HepG2 (cell line): ENCODE measurements at regions not wholly inside any gene's neighbourhood (a gene's known extent, or its start where the extent isn't known, plus 50 kb on each side); places are given as distances from the start of the nearest gene placed in this dataset.
A peak's percentile ranks its signal among the peaks of the same experiment; 100 is the strongest.

ENCODE experiments used
- ATF7 ChIP-seq, 2 experiments: fragments of 450-650 bp in 1 of 2; sonication (generic) in 1 of 2; formaldehyde crosslinking in 1 of 2; IDR thresholded peaks; 2 replicates each; pipeline versions ENCODE4 v1.4.0 to v1.6.1; 2016 to 2020; ENCODE audit warnings: antibody characterized with exemption in 1 of 2, mild to moderate bottlenecking in 1 of 2, missing genetic modification reagents in 1 of 2
- ETV6 ChIP-seq: sonication (generic); formaldehyde crosslinking; conservative IDR thresholded peaks from 2 replicates; pipeline ENCODE4 v1.4.0; 2020; ENCODE audit warnings: missing genetic modification reagents
- KLF16 ChIP-seq, 2 experiments: sonication (generic) in 1 of 2; formaldehyde crosslinking in 1 of 2; IDR thresholded peaks; 2 replicates each; pipeline versions ENCODE4 v1.6.1 to v1.8.0; 2016 to 2023; ENCODE audit warnings: missing genetic modification reagents in 2 of 2, missing compliant biosample characterization in 1 of 2
- MEIS2 ChIP-seq: sonication (generic); formaldehyde crosslinking; IDR thresholded peaks from 2 replicates; pipeline ENCODE4 v1.9.0; 2021; ENCODE audit warnings: mild to moderate bottlenecking, missing genetic modification reagents
- RARA ChIP-seq: IDR thresholded peaks from 2 replicates; pipeline ENCODE4 v1.6.1; 2016; ENCODE audit warnings: missing genetic modification reagents, missing compliant biosample characterization
- RFX5 ChIP-seq: IDR thresholded peaks from 2 replicates; pipeline ENCODE4 v1.6.1; 2011; ENCODE audit warnings: low read depth, low read length, improper control_type of control experiment
- SP2 ChIP-seq: sonication (generic); formaldehyde crosslinking; IDR thresholded peaks from 2 replicates; pipeline ENCODE4 v1.5.1; 2020; ENCODE audit warnings: mild to moderate bottlenecking, missing genetic modification reagents
- SRSF1 ChIP-seq: fragments of 200-400 bp; formaldehyde crosslinking; optimal IDR thresholded peaks from 2 replicates; pipeline ENCODE3; 2017; ENCODE audit warnings: mild to moderate bottlenecking, low read depth, low read length, moderate library complexity
- TCF7 ChIP-seq: sonication (generic); IDR thresholded peaks from 2 replicates; pipeline ENCODE4 v1.6.1; 2016; ENCODE audit warnings: antibody characterized with exemption, low read depth
- YEATS2 ChIP-seq: sonication (generic); formaldehyde crosslinking; IDR thresholded peaks from 2 replicates; pipeline ENCODE4 v1.4.0; 2020; ENCODE audit warnings: missing genetic modification reagents, borderline replicate concordance
- ZNF10 ChIP-seq: sonication (generic); formaldehyde crosslinking; IDR thresholded peaks from 2 replicates; pipeline ENCODE4 v1.4.0; 2020; ENCODE audit warnings: mild to moderate bottlenecking, low read depth, missing genetic modification reagents, borderline replicate concordance
- ZNF292 ChIP-seq: sonication (generic); formaldehyde crosslinking; IDR thresholded peaks from 2 replicates; pipeline ENCODE4 v1.8.1; 2022; ENCODE audit warnings: mild to moderate bottlenecking, low read depth, missing genetic modification reagents, borderline replicate concordance
- ZNF30 ChIP-seq: sonication (generic); formaldehyde crosslinking; IDR thresholded peaks from 2 replicates; pipeline ENCODE4 v1.5.0; 2020; ENCODE audit warnings: mild to moderate bottlenecking, missing genetic modification reagents
- ZNF496 ChIP-seq: sonication (generic); formaldehyde crosslinking; IDR thresholded peaks from 2 replicates; pipeline ENCODE4 v1.8.1; 2023; ENCODE audit warnings: mild to moderate bottlenecking, moderate library complexity, missing genetic modification reagents; ENCODE audit not compliant: insufficient replicate concordance
- ZNF567 ChIP-seq: sonication (generic); formaldehyde crosslinking; IDR thresholded peaks from 2 replicates; pipeline ENCODE4 v1.8.1; 2023; ENCODE audit warnings: mild to moderate bottlenecking, missing genetic modification reagents, borderline replicate concordance
- ZNF616 ChIP-seq: sonication (generic); formaldehyde crosslinking; IDR thresholded peaks from 2 replicates; pipeline ENCODE4 v1.5.0; 2020; ENCODE audit warnings: low read depth, mild to moderate bottlenecking, missing genetic modification reagents
- ZNF75D ChIP-seq: sonication (generic); formaldehyde crosslinking; IDR thresholded peaks from 2 replicates; pipeline ENCODE4 v1.8.1; 2023; ENCODE audit warnings: missing genetic modification reagents, mild to moderate bottlenecking, borderline replicate concordance
- ZNF761 ChIP-seq: sonication (generic); formaldehyde crosslinking; conservative IDR thresholded peaks from 2 replicates; pipeline ENCODE4 v1.4.0; 2020; ENCODE audit warnings: mild to moderate bottlenecking, missing genetic modification reagents
- TF ChIP-seq, protein P1 (sequence below): sonication (generic); formaldehyde crosslinking; IDR thresholded peaks from 2 replicates; pipeline ENCODE4 v1.5.0; 2020; ENCODE audit warnings: mild to moderate bottlenecking, missing genetic modification reagents
- TF ChIP-seq, protein P2 (sequence below): sonication (generic); formaldehyde crosslinking; IDR thresholded peaks from 2 replicates; pipeline ENCODE4 v1.5.0; 2020; ENCODE audit warnings: missing genetic modification reagents
- TF ChIP-seq, protein P3 (sequence below): sonication (generic); formaldehyde crosslinking; IDR thresholded peaks from 2 replicates; pipeline ENCODE4 v1.5.0; 2020; ENCODE audit warnings: missing genetic modification reagents
- TF ChIP-seq, protein P4 (sequence below): IDR thresholded peaks from 2 replicates; pipeline ENCODE4 v1.6.1; 2016; ENCODE audit warnings: missing compliant biosample characterization, missing genetic modification reagents, borderline replicate concordance
- TF ChIP-seq, protein P5 (sequence below): IDR thresholded peaks from 2 replicates; pipeline ENCODE4 v1.6.1; 2018; ENCODE audit warnings: missing genetic modification reagents

DNA sequence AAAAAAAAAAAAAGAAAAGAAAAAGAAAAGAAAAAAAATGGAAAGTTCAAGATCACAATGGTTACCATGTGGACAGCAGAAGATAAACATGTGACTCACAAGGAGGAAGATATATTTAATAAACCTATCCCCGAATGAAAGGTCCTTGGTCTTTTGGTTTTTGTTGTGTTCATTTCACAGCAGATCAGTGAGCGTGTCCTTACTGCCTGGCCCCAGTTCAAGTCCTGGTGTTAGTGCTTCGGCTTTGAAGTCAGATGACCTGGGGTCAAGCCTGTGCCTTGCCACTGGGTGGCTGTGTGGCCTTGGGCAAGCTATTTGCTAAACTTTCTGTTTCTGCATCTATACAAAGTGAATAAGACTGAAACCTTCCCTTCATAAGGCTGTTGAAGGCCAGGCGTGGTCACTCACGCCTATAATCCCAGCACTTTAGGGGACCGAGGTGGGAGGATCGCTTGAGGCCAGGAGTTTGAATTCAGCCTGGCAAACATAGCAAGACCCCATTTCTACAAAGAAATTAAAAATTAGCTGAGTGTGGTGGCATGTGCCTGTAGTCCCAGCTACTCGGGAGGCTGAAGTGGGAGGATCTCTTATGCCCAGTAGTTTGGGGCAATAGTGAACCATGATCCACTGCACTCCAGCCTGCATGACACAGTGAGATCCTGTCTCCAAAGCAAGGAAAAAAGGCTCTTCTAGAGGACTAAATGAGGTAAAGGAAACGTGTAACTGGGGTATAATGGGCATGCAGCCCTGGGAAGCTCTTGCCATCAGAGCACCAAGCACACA lies 94.5 kb upstream of the SPATA31D4 start (continued):
- no peak for TF ChIP-seq ZNF10
- TF ChIP-seq ETV6: no peak
- TF ChIP-seq, protein P1, sequence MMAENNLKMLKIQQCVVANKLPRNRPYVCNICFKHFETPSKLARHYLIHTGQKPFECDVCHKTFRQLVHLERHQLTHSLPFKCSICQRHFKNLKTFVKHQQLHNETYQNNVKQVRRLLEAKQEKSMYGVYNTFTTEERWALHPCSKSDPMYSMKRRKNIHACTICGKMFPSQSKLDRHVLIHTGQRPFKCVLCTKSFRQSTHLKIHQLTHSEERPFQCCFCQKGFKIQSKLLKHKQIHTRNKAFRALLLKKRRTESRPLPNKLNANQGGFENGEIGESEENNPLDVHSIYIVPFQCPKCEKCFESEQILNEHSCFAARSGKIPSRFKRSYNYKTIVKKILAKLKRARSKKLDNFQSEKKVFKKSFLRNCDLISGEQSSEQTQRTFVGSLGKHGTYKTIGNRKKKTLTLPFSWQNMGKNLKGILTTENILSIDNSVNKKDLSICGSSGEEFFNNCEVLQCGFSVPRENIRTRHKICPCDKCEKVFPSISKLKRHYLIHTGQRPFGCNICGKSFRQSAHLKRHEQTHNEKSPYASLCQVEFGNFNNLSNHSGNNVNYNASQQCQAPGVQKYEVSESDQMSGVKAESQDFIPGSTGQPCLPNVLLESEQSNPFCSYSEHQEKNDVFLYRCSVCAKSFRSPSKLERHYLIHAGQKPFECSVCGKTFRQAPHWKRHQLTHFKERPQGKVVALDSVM (CRISPR knock-in tag): no peak
- TF ChIP-seq SRSF1: no peak
- peak in 1 of 2 experiments; percentile 53; a peak in 1 of 4 replicates for TF ChIP-seq KLF16 (CRISPR knock-in tag; IDR thresholded peaks at IDR 0.05)
- TF ChIP-seq, protein P2, sequence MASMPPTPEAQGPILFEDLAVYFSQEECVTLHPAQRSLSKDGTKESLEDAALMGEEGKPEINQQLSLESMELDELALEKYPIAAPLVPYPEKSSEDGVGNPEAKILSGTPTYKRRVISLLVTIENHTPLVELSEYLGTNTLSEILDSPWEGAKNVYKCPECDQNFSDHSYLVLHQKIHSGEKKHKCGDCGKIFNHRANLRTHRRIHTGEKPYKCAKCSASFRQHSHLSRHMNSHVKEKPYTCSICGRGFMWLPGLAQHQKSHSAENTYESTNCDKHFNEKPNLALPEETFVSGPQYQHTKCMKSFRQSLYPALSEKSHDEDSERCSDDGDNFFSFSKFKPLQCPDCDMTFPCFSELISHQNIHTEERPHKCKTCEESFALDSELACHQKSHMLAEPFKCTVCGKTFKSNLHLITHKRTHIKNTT: no peak
- no peak for TF ChIP-seq ZNF496
- no peak for TF ChIP-seq ZNF30 (CRISPR knock-in tag)
- peak; percentile 88 for TF ChIP-seq TCF7
- no peak for TF ChIP-seq ZNF761 (CRISPR knock-in tag)
- TF ChIP-seq ZNF75D (CRISPR knock-in tag): no peak
- no peak for TF ChIP-seq ZNF616
- TF ChIP-seq, protein P3, sequence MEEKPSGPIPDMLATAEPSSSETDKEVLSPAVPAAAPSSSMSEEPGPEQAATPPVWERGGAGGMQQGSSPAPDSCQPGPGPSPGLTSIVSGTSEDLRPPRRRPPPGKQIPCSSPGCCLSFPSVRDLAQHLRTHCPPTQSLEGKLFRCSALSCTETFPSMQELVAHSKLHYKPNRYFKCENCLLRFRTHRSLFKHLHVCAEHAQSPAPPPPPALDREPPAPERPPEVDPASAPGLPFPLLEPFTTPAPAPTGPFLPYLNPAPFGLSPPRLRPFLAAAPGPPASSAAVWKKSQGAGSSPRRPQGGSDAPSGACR (CRISPR knock-in tag): no peak
- TF ChIP-seq RFX5: no peak
- peak; percentile 54; the same call in 1 of the 2 replicates for TF ChIP-seq MEIS2
- no peak for TF ChIP-seq SP2 (CRISPR knock-in tag)
- TF ChIP-seq, protein P4, sequence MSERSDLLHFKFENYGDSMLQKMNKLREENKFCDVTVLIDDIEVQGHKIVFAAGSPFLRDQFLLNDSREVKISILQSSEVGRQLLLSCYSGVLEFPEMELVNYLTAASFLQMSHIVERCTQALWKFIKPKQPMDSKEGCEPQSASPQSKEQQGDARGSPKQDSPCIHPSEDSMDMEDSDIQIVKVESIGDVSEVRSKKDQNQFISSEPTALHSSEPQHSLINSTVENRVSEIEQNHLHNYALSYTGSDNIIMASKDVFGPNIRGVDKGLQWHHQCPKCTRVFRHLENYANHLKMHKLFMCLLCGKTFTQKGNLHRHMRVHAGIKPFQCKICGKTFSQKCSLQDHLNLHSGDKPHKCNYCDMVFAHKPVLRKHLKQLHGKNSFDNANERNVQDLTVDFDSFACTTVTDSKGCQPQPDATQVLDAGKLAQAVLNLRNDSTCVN: no peak; the same call in 1 of the 2 replicates
- TF ChIP-seq ZNF292 (CRISPR knock-in tag): peak; percentile 24; the same call in 1 of the 2 replicates
- TF ChIP-seq, protein P5, sequence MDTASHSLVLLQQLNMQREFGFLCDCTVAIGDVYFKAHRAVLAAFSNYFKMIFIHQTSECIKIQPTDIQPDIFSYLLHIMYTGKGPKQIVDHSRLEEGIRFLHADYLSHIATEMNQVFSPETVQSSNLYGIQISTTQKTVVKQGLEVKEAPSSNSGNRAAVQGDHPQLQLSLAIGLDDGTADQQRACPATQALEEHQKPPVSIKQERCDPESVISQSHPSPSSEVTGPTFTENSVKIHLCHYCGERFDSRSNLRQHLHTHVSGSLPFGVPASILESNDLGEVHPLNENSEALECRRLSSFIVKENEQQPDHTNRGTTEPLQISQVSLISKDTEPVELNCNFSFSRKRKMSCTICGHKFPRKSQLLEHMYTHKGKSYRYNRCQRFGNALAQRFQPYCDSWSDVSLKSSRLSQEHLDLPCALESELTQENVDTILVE (CRISPR knock-in tag): no peak
- no peak for TF ChIP-seq ATF7 (IDR thresholded peaks at IDR 0.05)
- TF ChIP-seq ATF7 (CRISPR knock-in tag; IDR thresholded peaks at IDR 0.05): no peak
- TF ChIP-seq ZNF567 (CRISPR knock-in tag): no peak
- TF ChIP-seq RARA (CRISPR knock-in tag): peak; percentile 95
- TF ChIP-seq YEATS2 (CRISPR knock-in tag): no peak
